ENCODE measurements at regions not wholly inside any gene's neighbourhood (a gene's known extent, or its start where the extent isn't known, plus 50 kb on each side); places are given as distances from the start of the nearest gene placed in this dataset.

DNA sequence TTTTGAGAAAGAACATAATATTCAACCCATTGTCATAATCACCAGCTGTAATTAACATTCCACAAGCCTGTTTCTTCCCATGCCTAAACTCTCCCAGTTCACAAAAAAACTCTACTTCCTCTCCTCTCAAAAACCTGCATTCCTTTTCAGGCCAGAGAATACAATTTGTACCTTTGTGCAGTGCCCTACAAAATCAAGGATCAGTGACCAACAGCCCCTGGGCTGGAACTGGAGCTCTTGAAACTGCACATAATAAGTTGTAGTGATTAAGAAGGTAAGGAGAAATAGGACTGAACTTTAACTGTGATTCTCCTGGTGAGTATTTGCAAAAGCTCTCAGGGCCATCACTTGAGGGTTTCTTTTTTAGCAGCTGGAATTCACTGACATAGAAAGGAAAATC lies 472.7 kb downstream of the RFC3 start:
- no peak for TF ChIP-seq EZH2 (IDR thresholded peaks at IDR 0.05)
- TF ChIP-seq JUND (IDR thresholded peaks at IDR 0.05) = no peak
- no peak for TF ChIP-seq RAD21 (IDR thresholded peaks at IDR 0.05; ENCODE audit: low read depth)
- TF ChIP-seq ZNF274 (IDR thresholded peaks at IDR 0.05; ENCODE audit: low read depth, low read length) = no peak
- no peak for TF ChIP-seq POLR2A (IDR thresholded peaks at IDR 0.05; ENCODE audit: borderline replicate concordance, extremely low read depth, insufficient read depth, insufficient read length)
- no peak for TF ChIP-seq SRF (IDR thresholded peaks at IDR 0.05; ENCODE audit: low read depth)
- TF ChIP-seq, protein P1, sequence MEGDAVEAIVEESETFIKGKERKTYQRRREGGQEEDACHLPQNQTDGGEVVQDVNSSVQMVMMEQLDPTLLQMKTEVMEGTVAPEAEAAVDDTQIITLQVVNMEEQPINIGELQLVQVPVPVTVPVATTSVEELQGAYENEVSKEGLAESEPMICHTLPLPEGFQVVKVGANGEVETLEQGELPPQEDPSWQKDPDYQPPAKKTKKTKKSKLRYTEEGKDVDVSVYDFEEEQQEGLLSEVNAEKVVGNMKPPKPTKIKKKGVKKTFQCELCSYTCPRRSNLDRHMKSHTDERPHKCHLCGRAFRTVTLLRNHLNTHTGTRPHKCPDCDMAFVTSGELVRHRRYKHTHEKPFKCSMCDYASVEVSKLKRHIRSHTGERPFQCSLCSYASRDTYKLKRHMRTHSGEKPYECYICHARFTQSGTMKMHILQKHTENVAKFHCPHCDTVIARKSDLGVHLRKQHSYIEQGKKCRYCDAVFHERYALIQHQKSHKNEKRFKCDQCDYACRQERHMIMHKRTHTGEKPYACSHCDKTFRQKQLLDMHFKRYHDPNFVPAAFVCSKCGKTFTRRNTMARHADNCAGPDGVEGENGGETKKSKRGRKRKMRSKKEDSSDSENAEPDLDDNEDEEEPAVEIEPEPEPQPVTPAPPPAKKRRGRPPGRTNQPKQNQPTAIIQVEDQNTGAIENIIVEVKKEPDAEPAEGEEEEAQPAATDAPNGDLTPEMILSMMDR (IDR thresholded peaks at IDR 0.05 in 2 of 3, conservative IDR thresholded peaks at IDR 0.05 in 1 of 3; ENCODE audit: borderline replicate concordance in 1 of 3, insufficient read depth in 1 of 3, low read depth in 2 of 3, low read length in 2 of 3) = no peak
- TF ChIP-seq EZH2phosphoT487 (IDR thresholded peaks at IDR 0.05; ENCODE audit: borderline replicate concordance) = no peak
- TF ChIP-seq POLR2AphosphoS5 (IDR thresholded peaks at IDR 0.05; ENCODE audit: low read depth, low read length) = no peak
- TF ChIP-seq SP1 (IDR thresholded peaks at IDR 0.05; ENCODE audit: low read depth) = no peak
